HG02981 (cell line): ENCODE measurements at regions not wholly inside any gene's neighbourhood (a gene's known extent, or its start where the extent isn't known, plus 50 kb on each side); places are given as distances from the start of the nearest gene placed in this dataset.
"Not testable (repeated sequence)": the region's sequence is repeated elsewhere in the genome, so short reads cannot be mapped to it uniquely, and the experiment has no call there.

Source experiments
- ATAC-seq: cut with Tn5 transposase; IDR thresholded peaks from one replicate; pipeline ENCODE4 v1.9.1; 2021; ENCODE audit warnings: mild to moderate bottlenecking, moderate library complexity; ENCODE audit not compliant: unreplicated experiment

- ATAC-seq: no peak
These were observed 505.4 kb downstream of the TMEM232 start for GRCh38 chr5:110221036-110221435.

DNA sequence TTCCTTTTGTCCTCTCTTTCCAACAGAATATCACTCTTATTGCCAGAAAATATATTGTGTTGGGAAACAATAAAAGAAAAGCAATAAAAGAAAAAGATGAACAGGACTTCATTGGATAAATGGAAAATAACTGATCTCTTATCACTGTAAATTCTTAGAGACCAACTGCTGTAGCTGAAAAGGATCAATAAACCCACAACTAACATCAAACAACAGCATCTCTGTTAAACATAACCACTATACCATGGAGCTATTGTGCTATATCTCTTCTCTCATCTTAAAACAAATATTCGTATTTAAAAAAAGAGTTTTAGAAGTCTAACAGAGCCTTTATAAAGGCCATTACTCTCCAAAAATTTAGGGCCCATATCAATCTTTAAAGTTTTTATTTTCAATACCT is 502.4 kb downstream of the TMEM232 start:
- no peak for ATAC-seq

- no peak for ATAC-seq
These were observed 500.5 kb downstream of the TMEM232 start for GRCh38 chr5:110225949-110226348.

DNA sequence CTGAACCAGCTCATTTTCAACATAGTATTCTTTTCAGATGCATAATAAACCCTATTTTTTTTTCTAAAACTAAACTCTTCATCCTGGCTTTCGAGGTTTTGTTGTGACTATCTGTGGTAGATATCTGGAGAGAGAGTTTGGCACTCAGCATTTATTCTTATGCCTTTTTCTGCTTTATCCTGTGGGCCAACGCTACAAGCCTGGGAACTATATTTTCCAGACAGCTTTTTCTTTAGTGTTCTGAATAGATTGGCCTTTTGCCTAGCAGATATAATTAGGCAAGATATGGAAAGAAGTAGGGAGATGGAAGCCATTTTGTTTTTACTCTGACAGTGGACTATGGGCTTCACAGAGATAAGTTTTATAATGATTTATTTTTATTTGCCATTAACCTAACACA is 486.7 kb downstream of the TMEM232 start:
- no peak for ATAC-seq

DNA sequence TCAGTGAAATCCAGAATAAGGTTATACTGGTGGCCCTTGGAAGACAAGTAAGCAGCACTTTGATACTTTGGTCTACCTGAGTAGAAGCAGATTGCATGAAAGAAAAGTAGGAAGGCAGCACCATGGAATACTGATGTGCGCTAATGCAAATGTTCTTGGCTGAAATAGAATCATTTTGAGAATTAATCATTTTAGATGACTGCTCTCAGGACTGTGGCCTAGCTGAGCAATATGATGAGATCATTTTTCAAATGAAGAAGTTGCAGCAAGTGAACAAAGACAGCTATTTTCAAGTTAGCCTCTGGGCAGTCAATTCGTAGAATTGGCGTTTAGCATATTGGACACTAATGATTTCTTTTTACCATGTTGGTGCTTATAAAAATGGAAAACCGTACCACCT is 483.5 kb downstream of the TMEM232 start:
- ATAC-seq: no peak

DNA sequence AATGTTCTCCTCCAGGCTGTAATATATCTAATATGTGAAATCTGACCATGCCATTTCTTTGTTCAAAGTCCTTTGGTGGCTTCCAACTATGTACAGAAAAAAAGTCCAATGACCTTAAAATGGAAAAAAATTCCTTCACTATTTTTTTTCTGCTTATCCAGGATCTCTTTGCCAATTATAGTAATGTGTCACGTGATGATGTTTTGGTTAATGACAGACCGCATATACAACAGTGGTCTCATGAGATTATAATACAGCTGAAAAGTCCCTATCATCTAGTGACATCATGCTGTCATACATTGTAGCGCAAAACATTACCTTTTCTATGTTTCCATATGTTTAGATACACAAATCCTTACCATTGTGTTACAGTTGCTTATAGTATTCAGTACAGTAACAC is 477.6 kb downstream of the TMEM232 start:
- ATAC-seq: no peak

DNA sequence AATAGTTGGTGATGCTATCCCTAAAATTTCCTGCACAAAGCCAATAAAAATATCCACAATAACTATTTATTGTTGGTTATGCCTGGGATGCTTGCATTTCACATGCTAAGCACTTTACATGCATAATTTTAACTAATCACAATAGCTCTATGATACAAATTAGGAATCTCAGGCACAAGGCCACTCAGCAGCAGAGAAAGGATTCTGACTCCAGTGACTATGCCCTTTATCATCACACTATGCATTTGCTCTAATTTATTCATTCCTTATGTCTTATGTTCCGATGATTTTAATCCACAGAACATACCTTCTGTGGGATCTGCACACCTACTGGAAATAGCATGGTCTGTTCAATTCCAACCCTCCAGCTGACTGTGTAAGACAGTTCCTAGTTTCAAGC is 476.1 kb downstream of the TMEM232 start:
- no peak for ATAC-seq

GRCh38 chr5:110250755-110251154 is 475.7 kb downstream of the TMEM232 start:
- no peak for ATAC-seq

DNA sequence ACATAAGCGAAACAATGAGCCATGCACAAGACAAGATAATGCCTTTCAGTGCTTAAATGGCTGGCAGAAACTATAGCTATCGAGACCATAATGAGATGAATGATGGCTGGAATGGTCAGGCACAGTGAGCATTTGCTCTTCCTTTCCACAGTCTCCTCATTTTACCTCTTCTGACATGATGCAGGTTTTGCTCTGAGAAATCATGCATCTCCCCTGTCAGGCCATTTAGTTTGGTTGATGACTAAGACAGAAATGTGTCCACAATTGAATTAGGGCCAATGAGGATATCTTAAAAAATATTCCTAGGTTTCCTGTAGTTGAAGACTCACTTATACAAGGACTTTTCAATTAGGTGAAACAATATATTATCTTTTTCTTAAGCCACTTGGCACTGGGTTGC is 475.1 kb downstream of the TMEM232 start:
- ATAC-seq: no peak

- no peak for ATAC-seq
These were observed 471.3 kb downstream of the TMEM232 start for GRCh38 chr5:110255194-110255593.

DNA sequence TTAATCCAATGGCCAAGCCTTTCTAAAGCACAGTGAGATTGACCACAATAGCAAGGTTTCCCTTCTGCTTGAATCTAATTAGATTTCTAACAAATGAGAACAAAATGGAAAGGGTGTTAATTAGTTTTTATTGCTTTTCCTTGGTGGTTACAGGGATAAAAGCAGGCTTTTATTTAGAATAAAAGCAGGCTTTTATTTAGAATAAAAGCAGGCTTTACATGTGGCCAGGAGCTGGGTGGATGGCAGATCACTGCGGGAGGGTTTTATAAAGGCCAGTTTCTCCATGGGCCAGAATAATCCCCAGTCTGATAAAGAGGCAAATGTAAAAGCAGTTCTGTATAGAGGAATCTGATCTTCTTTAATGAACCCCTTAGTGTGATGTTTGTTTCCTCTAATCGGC is 470.2 kb downstream of the TMEM232 start:
- no peak for ATAC-seq

DNA sequence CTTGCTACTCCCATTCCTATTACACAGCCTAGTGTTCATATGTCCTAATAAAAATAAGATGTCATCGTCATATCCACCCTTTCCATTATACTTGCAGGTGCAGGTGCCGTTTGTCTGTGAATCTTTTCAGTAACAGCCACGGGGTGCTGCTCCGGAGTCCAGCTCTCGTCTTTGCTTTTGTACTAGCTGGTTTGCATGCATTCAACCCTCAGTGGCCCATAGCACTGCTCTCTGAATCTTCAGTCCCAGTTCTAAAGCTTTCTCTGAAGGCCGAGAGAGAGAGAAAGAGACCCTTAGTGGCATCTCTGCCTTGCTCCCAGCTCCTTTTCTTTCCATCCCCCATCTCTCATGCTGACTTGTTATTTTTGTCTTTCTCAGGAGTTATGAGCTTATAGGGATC is 468.5 kb downstream of the TMEM232 start:
- no peak for ATAC-seq

DNA sequence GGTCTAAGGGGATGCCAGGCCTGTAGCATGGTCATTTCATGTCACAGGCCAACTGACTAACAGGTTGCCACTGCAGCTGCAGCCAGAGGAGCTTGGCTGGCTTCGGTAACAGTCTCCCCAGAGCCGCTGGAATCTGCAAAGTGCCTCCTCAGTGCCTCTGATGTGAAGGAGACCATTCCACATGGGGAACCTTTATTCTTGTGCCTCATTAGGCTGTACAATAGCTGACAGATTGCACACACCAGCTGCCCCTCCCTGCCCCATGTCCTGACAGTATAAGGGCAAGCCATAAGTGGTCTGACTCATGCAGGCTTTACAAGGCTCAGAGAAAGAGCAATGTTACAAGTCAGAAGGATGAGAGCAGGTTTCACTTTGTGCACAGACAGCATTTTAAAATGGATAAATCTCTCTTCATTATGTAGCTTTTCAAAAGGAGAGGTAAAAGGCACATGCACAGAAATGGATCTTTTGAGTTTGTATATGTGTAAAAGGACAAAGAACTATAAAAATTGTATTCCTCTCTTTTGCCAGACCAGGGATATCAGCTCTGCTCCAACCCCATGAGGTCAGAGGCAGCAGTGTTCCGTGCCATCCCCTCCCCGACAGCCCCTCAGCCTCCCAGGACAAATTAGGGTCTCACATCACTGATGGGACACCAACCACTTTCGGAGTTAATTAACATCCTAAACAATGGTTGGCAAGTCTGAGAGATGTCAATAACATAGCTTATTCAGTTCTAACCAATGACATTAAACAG is 467.8 kb downstream of the TMEM232 start:
- ATAC-seq: no peak

DNA sequence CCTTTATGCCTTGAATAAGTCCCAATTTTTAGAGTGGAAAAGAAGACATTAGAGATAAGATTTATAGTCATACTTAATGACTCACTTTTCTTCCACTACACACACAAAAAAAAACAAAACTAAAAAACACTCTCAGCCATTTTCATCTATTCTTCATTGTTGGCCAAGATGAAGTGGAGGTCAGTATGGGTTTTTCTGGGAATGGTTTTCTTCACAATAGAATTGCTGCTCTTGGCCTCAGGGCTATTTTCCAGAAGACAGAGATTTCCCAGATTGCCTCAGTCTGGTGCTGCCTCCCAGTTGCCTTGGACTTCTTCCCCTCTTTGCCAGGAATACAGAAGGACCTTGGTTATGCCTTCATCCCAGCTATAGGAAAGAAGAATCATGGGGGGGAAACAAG is 463.7 kb downstream of the TMEM232 start:
- ATAC-seq: no peak

GRCh38 chr5:110264661-110265060 is 461.8 kb downstream of the TMEM232 start:
- no peak for ATAC-seq

GRCh38 chr5:110265162-110265561 is 461.3 kb downstream of the TMEM232 start:
- no peak for ATAC-seq

DNA sequence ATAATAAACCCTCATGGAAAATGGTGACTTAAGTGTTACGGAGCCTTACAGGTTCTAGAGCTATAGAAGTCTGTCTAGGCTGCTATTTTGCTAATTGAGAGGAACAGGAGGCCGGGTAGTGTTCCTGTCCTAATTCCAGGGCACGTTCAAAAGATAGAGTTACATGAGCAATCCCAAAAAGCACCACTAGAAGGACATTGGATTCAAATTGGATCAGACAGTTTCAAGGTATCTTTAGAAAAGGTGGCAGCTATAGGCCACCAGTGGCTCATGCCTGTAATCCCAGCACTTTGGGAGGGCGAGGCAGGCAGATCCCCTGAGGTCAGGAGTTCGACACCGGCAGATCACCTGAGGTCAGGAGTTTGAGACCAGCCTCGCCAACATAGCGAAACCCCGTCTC is 458.8 kb downstream of the TMEM232 start:
- ATAC-seq: no peak

DNA sequence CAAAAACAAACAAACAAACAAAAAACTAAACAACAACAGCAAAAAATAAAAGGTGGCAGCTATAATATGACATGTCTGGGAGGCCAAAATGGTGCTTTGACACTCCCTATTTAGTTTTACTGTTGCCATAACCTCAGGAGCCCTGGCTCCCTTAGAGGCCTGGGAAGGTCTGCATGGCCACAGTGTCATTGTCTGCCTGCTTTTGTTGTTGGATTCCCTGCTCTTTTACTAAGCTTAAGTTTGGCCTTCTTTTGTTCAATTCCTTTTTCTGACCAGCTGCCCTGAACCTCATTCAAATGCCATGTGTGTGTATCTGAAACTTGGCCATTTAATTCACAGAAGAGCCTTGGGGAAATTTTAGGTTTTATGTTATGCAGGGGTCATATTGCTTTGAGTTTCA is 458.2 kb downstream of the TMEM232 start:
- no peak for ATAC-seq

- ATAC-seq: no peak
These were observed 457.5 kb downstream of the TMEM232 start for GRCh38 chr5:110268985-110269384.

DNA sequence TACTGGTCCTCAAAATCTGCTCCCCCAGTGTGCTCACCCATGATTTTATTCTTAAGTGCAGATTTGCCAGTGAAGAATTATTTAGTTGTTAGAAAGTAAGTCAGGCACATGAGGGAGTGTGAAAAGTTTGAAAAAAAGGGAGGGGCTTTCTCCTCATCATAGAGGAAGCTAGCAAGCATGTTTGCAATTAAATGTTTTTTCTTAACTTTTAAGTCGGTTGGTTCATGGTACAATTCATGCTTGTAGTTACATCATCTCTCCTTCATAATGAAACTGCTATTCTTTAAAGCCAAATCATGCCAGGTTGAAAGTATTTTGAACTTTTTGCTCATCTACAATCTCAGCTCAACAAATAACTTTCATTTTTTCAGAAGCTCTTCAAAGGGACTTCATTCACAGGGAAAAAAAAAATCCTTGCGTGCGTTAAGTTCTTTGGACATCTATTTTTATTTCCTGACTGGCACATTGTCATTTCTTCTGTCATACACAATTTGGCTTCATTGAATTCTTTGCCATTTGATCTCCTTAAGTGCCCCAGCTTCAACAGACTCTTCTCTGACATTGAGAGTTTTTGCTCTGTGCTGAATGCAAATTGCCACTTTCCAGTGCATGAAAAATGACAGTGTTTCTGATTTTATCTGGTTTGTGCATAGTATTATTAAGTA is 456.9 kb downstream of the TMEM232 start:
- ATAC-seq: no peak

- no peak for ATAC-seq
These were observed 450.6 kb downstream of the TMEM232 start for GRCh38 chr5:110275878-110276277.

DNA sequence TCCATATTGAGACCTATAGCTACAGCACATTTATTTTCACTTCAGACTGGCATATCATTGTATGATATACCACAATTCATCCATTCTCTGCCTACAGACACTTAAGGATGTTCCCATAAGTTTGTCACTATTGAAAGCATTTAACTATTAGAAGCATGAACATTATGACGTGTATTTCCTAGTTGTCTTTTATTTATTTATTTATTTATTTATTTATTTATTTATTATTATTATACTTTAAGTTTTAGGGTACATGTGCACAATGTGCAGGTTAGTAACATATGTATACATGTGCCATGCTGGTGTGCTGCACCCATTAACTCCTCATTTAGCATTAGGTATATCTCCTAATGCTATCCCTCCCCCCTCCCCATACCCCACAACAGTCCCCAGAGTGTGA is 448.0 kb downstream of the TMEM232 start:
- not testable (repeated sequence) for ATAC-seq

DNA sequence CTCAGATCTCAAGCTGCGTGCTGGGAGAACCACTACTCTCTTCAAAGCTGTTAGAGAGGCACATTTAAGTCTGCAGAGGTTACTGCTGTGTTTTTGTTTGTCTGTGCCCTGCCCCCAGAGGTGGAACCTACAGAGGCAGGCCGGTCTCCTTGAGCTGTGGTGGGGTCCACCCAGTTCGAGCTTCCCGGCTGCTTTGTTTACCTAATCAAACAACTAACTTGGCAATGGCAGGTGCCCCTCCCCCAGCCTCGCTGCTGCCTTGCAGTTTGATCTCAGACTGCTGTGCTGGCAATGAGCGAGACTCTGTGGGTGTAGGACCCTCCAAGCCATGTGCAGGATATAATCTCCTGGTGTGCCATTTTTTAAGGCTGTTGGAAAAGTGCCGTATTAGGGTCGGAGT is 442.4 kb downstream of the TMEM232 start:
- ATAC-seq: not testable (repeated sequence)
